ENCODE measurements at regions not wholly inside any gene's neighbourhood (a gene's known extent, or its start where the extent isn't known, plus 50 kb on each side); places are given as distances from the start of the nearest gene placed in this dataset.

- Histone ChIP-seq H3K4me1 (ENCODE audit: control insufficient read depth, extremely low read depth, insufficient read depth, low read length) (no peaks in the 10 kb centered on the region), H3K4me2 (ENCODE audit: insufficient read depth, low read length) (no peak overlapping the region), H4K20me1 (replicated peaks; ENCODE audit: control insufficient read depth, extremely low read depth, insufficient read depth, low read length) (no peaks in the 10 kb centered on the region), H3K9me3 (replicated peaks; ENCODE audit: control insufficient read depth, insufficient read depth, low read length) (no peaks in the 10 kb centered on the region), H2AFZ (ENCODE audit: low read depth, low read length) (no peak overlapping the region), H3K4me3 (replicated peaks in 1 of 3; ENCODE audit: insufficient read depth in 1 of 3, low read depth in 1 of 3, low read length in 3 of 3) (no peak overlapping the region), H3K9ac (replicated peaks; ENCODE audit: extremely low read depth, insufficient read depth, low read length) (no peak overlapping the region), H3K79me2 (ENCODE audit: control insufficient read depth, insufficient read depth, low read length) (no peaks in the 10 kb centered on the region), H3K27ac (ENCODE audit: insufficient read depth, low read depth, low read length) (no peak overlapping the region), H3K9me1 (replicated peaks; ENCODE audit: control insufficient read depth, extremely low read depth, insufficient read depth, low read length) (no peaks in the 10 kb centered on the region), H3K27me3 (ENCODE audit: control insufficient read depth in 2 of 2, insufficient read depth in 2 of 2, low read length in 2 of 2) (no peaks in the 10 kb centered on the region), H3K36me3 (ENCODE audit: control insufficient read depth in 2 of 2, extremely low read depth in 1 of 2, insufficient read depth in 2 of 2, low read length in 2 of 2) (no peaks in the 10 kb centered on the region)
- FAIRE-seq (no peak), DNase-seq (ENCODE audit: low read depth, low spot score) (no peak)
- dilution Hi-C loops (cut with MboI; ENCODE audit: extremely low pct_ligation_motif_present, low sequenced_read_pairs): no loop called here
- intact Hi-C loops (cut with micrococcal nuclease): no loop called here
- POLR2A ChIA-PET: no interaction called here
- TF ChIP-seq POLR2AphosphoS5 (IDR thresholded peaks at IDR 0.05; ENCODE audit: insufficient read depth, low read depth, low read length): no peak
- no peak for TF ChIP-seq POLR2A (IDR thresholded peaks at IDR 0.05; ENCODE audit: low read depth, low read length)
- no peak for TF ChIP-seq JUN (IDR thresholded peaks at IDR 0.05; ENCODE audit: borderline replicate concordance, insufficient read depth, insufficient read length, low read depth)
- TF ChIP-seq GATA2 (IDR thresholded peaks at IDR 0.05; ENCODE audit: insufficient read depth, insufficient read length, low read depth, low read length): no peak
- no TSS peak for BruUV-seq (replicated peaks)
- CTCF ChIA-PET: no interaction called here
Measured at GRCh38 chr12:33304176-33304575, 135.4 kb downstream of the SYT10 start.

- no peak overlapping the region for H3K27ac ChIP-seq (ENCODE audit: insufficient read depth, low read depth, low read length)
- intact Hi-C loops (cut with micrococcal nuclease) (no loop called here), dilution Hi-C loops (cut with MboI; ENCODE audit: extremely low pct_ligation_motif_present, low sequenced_read_pairs) (no loop called here)
- DNase-seq (ENCODE audit: low read depth, low spot score): no peak
- ChIA-PET POLR2A (no interaction called here), CTCF (interaction anchor here (1.2 kb wide), 1 partner anchor 16 kb away, joined by 3 read pairs; no protein-coding TSS in a partner anchor)
- no peaks in the 10 kb centered on the region for H3K27me3 ChIP-seq (ENCODE audit: control insufficient read depth in 2 of 2, insufficient read depth in 2 of 2, low read length in 2 of 2)
- TF ChIP-seq GATA2 (IDR thresholded peaks at IDR 0.05; ENCODE audit: insufficient read depth, insufficient read length, low read depth, low read length) (no peak), FOS (IDR thresholded peaks at IDR 0.05; ENCODE audit: borderline replicate concordance, insufficient read depth, low read length) (no peak), EZH2 (IDR thresholded peaks at IDR 0.05; ENCODE audit: borderline replicate concordance, low read depth, low read length, severe bottlenecking) (no peak), MAX (IDR thresholded peaks at IDR 0.05; ENCODE audit: insufficient read depth, insufficient read length) (no peak), CTCF (IDR thresholded peaks at IDR 0.05; ENCODE audit: extremely low read depth in 1 of 2, insufficient read depth in 1 of 2, low read depth in 1 of 2, low read length in 2 of 2) (no peak), POLR2A (IDR thresholded peaks at IDR 0.05; ENCODE audit: low read depth, low read length) (no peak), POLR2AphosphoS5 (IDR thresholded peaks at IDR 0.05; ENCODE audit: insufficient read depth, low read depth, low read length) (no peak), MYC (IDR thresholded peaks at IDR 0.05; ENCODE audit: low read depth, low read length) (no peak), JUN (IDR thresholded peaks at IDR 0.05; ENCODE audit: borderline replicate concordance, insufficient read depth, insufficient read length, low read depth) (no peak)
- H2AFZ ChIP-seq (ENCODE audit: low read depth, low read length): no peak overlapping the region
- H3K9me3 ChIP-seq (replicated peaks; ENCODE audit: control insufficient read depth, insufficient read depth, low read length): peaks cover 2% of the 10 kb centered on the region
- no peak for FAIRE-seq
- no peak overlapping the region for H3K4me2 ChIP-seq (ENCODE audit: insufficient read depth, low read length)
- H3K9me1 ChIP-seq (replicated peaks; ENCODE audit: control insufficient read depth, extremely low read depth, insufficient read depth, low read length): no peaks in the 10 kb centered on the region
- no peaks in the 10 kb centered on the region for H3K36me3 ChIP-seq (ENCODE audit: control insufficient read depth in 2 of 2, extremely low read depth in 1 of 2, insufficient read depth in 2 of 2, low read length in 2 of 2)
- H3K79me2 ChIP-seq (ENCODE audit: control insufficient read depth, insufficient read depth, low read length): no peaks in the 10 kb centered on the region
- BruUV-seq (replicated peaks): no TSS peak
- no peak overlapping the region for H3K9ac ChIP-seq (replicated peaks; ENCODE audit: extremely low read depth, insufficient read depth, low read length)
- H3K4me3 ChIP-seq (replicated peaks in 1 of 3; ENCODE audit: insufficient read depth in 1 of 3, low read depth in 1 of 3, low read length in 3 of 3): no peak overlapping the region
- no peaks in the 10 kb centered on the region for H4K20me1 ChIP-seq (replicated peaks; ENCODE audit: control insufficient read depth, extremely low read depth, insufficient read depth, low read length)
- H3K4me1 ChIP-seq (ENCODE audit: control insufficient read depth, extremely low read depth, insufficient read depth, low read length): no peaks in the 10 kb centered on the region
Measured at GRCh38 chr12:33296529-33296928, 143.1 kb downstream of the SYT10 start.
